ENCODE measurements at regions not wholly inside any gene's neighbourhood (a gene's known extent, or its start where the extent isn't known, plus 50 kb on each side); places are given as distances from the start of the nearest gene placed in this dataset.

- DNase-seq (ENCODE audit: low spot score) = no peak
- Mint-ChIP-seq H3K36me3 (ENCODE audit: low read depth) (no peaks in the 10 kb centered on the region), H3K4me1 (ENCODE audit: low read depth) (no peaks in the 10 kb centered on the region), H3K27ac (ENCODE audit: unreplicated experiment) (no peak overlapping the region), H3K9me3 (ENCODE audit: low read depth) (peaks cover 21% of the 10 kb centered on the region), H3K27me3 (ENCODE audit: low read depth) (no peaks in the 10 kb centered on the region), H3K4me3 (ENCODE audit: unreplicated experiment) (no peak overlapping the region)
- TF ChIP-seq, protein P1, sequence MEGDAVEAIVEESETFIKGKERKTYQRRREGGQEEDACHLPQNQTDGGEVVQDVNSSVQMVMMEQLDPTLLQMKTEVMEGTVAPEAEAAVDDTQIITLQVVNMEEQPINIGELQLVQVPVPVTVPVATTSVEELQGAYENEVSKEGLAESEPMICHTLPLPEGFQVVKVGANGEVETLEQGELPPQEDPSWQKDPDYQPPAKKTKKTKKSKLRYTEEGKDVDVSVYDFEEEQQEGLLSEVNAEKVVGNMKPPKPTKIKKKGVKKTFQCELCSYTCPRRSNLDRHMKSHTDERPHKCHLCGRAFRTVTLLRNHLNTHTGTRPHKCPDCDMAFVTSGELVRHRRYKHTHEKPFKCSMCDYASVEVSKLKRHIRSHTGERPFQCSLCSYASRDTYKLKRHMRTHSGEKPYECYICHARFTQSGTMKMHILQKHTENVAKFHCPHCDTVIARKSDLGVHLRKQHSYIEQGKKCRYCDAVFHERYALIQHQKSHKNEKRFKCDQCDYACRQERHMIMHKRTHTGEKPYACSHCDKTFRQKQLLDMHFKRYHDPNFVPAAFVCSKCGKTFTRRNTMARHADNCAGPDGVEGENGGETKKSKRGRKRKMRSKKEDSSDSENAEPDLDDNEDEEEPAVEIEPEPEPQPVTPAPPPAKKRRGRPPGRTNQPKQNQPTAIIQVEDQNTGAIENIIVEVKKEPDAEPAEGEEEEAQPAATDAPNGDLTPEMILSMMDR (IDR thresholded peaks at IDR 0.05) = no peak
These were observed 203.3 kb upstream of the IMPG1 start for GRCh38 chr6:76275746-76276145.

- Mint-ChIP-seq H3K4me3 (ENCODE audit: unreplicated experiment) (no peak overlapping the region), H3K27ac (ENCODE audit: unreplicated experiment) (no peak overlapping the region)
- TF ChIP-seq, protein P1 (IDR thresholded peaks at IDR 0.05) = no peak
These were observed 192.0 kb upstream of the IMPG1 start for GRCh38 chr6:76264468-76264867.

DNA sequence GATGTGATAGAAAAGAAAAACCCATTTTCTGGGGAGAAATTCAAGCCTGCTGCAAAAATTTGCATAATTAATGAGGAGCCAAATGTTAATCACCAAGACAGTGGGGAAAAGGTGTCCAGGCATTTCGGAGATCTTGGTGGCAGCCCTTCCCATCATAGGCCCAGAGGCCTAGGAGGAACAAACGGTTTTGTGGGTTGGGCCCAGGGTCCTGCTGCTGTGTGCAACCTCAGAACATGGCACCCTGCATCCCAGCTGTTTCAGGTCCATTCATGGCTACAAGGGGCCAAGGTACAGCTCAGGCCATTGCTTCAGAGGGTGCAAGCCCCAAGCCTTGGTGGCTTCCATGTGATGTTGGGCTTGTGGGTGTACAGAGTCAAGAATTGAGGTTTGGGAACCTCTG is 189.8 kb upstream of the IMPG1 start:
- TF ChIP-seq, protein P1 (IDR thresholded peaks at IDR 0.05) = no peak
- no peak overlapping the region for H3K27ac Mint-ChIP-seq (ENCODE audit: unreplicated experiment)
- peaks cover 28% of the 10 kb centered on the region for H3K9me3 Mint-ChIP-seq (ENCODE audit: low read depth)
- H3K4me3 Mint-ChIP-seq (ENCODE audit: unreplicated experiment) = no peak overlapping the region
- H3K27me3 Mint-ChIP-seq (ENCODE audit: low read depth) = no peaks in the 10 kb centered on the region
- no peak for DNase-seq (ENCODE audit: low spot score)
- H3K36me3 Mint-ChIP-seq (ENCODE audit: low read depth) = no peaks in the 10 kb centered on the region
- no peaks in the 10 kb centered on the region for H3K4me1 Mint-ChIP-seq (ENCODE audit: low read depth)

More at GRCh38 chr6:76264468-76264867, 192.0 kb upstream of the IMPG1 start:
- DNase-seq (ENCODE audit: low spot score) = no peak
- peaks cover 27% of the 10 kb centered on the region for H3K9me3 Mint-ChIP-seq (ENCODE audit: low read depth)
- peaks cover 2% of the 10 kb centered on the region for H3K27me3 Mint-ChIP-seq (ENCODE audit: low read depth)
- no peaks in the 10 kb centered on the region for H3K4me1 Mint-ChIP-seq (ENCODE audit: low read depth)
- no peaks in the 10 kb centered on the region for H3K36me3 Mint-ChIP-seq (ENCODE audit: low read depth)

- Mint-ChIP-seq H3K4me1 (ENCODE audit: low read depth) (no peaks in the 10 kb centered on the region), H3K9me3 (ENCODE audit: low read depth) (no peaks in the 10 kb centered on the region), H3K27ac (ENCODE audit: unreplicated experiment) (no peak overlapping the region), H3K27me3 (ENCODE audit: low read depth) (no peaks in the 10 kb centered on the region), H3K4me3 (ENCODE audit: unreplicated experiment) (no peak overlapping the region), H3K36me3 (ENCODE audit: low read depth) (no peaks in the 10 kb centered on the region)
- no peak for DNase-seq (ENCODE audit: low spot score)
- TF ChIP-seq, protein P1 (IDR thresholded peaks at IDR 0.05) = no peak
These were observed 178.2 kb upstream of the IMPG1 start for GRCh38 chr6:76250666-76251065.

- Mint-ChIP-seq H3K4me1 (ENCODE audit: low read depth) (no peaks in the 10 kb centered on the region), H3K9me3 (ENCODE audit: low read depth) (no peaks in the 10 kb centered on the region), H3K27me3 (ENCODE audit: low read depth) (peaks cover 2% of the 10 kb centered on the region), H3K4me3 (ENCODE audit: unreplicated experiment) (no peak overlapping the region), H3K27ac (ENCODE audit: unreplicated experiment) (no peak overlapping the region), H3K36me3 (ENCODE audit: low read depth) (no peaks in the 10 kb centered on the region)
- TF ChIP-seq, protein P1 (IDR thresholded peaks at IDR 0.05) = no peak
- DNase-seq (ENCODE audit: low spot score) = no peak
These were observed 175.1 kb upstream of the IMPG1 start for GRCh38 chr6:76247527-76247926.
